ENCODE measurements at regions not wholly inside any gene's neighbourhood (a gene's known extent, or its start where the extent isn't known, plus 50 kb on each side); places are given as distances from the start of the nearest gene placed in this dataset.
A peak's percentile ranks its signal among the peaks of the same experiment; 100 is the strongest.
"Not testable (repeated sequence)": the region's sequence is repeated elsewhere in the genome, so short reads cannot be mapped to it uniquely, and the experiment has no call there.

GRCh38 chr3:80701349-80701748 is 933.6 kb upstream of the ROBO1 start:
- no peak for DNase-seq

- DNase-seq: no peak
Observed at GRCh38 chr3:80697291-80697690, 929.5 kb upstream of the ROBO1 start.

- DNase-seq: no peak
Observed at GRCh38 chr3:80696280-80696679, 928.5 kb upstream of the ROBO1 start.

GRCh38 chr3:80688814-80689213 is 921.0 kb upstream of the ROBO1 start:
- peak; percentile 0 for DNase-seq

GRCh38 chr3:80682951-80683350 is 915.2 kb upstream of the ROBO1 start:
- no peak for DNase-seq

- DNase-seq: no peak
Observed at GRCh38 chr3:80682235-80682634, 914.4 kb upstream of the ROBO1 start.

- DNase-seq: no peak
Observed at GRCh38 chr3:80677796-80678195, 910.0 kb upstream of the ROBO1 start.

- no peak for DNase-seq
Observed at GRCh38 chr3:80676866-80677265, 909.1 kb upstream of the ROBO1 start.

- DNase-seq: no peak
Observed at GRCh38 chr3:80676261-80676660, 908.5 kb upstream of the ROBO1 start.

GRCh38 chr3:80675790-80676189 is 908.0 kb upstream of the ROBO1 start:
- no peak for DNase-seq

GRCh38 chr3:80668600-80669294 is 900.9 kb upstream of the ROBO1 start:
- DNase-seq: no peak

GRCh38 chr3:80668100-80668499 is 900.3 kb upstream of the ROBO1 start:
- DNase-seq: no peak

- no peak for DNase-seq
Observed at GRCh38 chr3:80663426-80663825, 895.6 kb upstream of the ROBO1 start.

GRCh38 chr3:80655216-80655615 is 887.4 kb upstream of the ROBO1 start:
- no peak for DNase-seq

GRCh38 chr3:80649170-80649569 is 881.4 kb upstream of the ROBO1 start:
- DNase-seq: no peak

- no peak for DNase-seq
Observed at GRCh38 chr3:80643421-80643820, 875.6 kb upstream of the ROBO1 start.

- DNase-seq: no peak
Observed at GRCh38 chr3:80618295-80619256, 850.8 kb upstream of the ROBO1 start.

- no peak for DNase-seq
Observed at GRCh38 chr3:80612366-80612765, 844.6 kb upstream of the ROBO1 start.

GRCh38 chr3:80608072-80608471 is 840.3 kb upstream of the ROBO1 start:
- DNase-seq: not testable (repeated sequence)

- no peak for DNase-seq
Observed at GRCh38 chr3:80606073-80606472, 838.3 kb upstream of the ROBO1 start.

- DNase-seq: no peak
Observed at GRCh38 chr3:80601479-80601878, 833.7 kb upstream of the ROBO1 start.

GRCh38 chr3:80592792-80593191 is 825.0 kb upstream of the ROBO1 start:
- DNase-seq: no peak

- no peak for DNase-seq
Observed at GRCh38 chr3:80586338-80586737, 818.5 kb upstream of the ROBO1 start.

- no peak for DNase-seq
Observed at GRCh38 chr3:80580146-80580545, 812.3 kb upstream of the ROBO1 start.
